ENCODE measurements at regions not wholly inside any gene's neighbourhood (a gene's known extent, or its start where the extent isn't known, plus 50 kb on each side); places are given as distances from the start of the nearest gene placed in this dataset.

DNA sequence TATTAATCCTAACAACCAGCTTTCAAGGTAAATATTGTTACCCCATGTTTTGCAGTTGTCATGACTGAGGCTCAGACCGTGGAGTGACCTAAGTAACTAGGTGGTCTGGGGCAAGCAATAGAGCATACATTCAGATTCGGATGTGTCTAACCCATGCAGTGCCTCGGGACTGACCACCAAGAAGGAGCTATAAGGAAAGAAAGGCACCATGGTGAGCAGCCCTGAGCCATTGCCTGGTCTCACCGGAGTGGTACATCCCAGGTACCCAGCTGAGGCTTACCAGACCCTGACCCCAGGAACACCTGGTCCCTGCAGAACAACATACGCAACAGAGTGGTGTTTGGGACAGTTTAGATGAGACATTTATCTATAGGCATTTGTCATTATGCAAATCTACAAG, 175.5 kb upstream of the ZMIZ1 start:
- H3K4me3 ChIP-seq (ENCODE audit: low read depth, low read length) = no peak overlapping the region
- TF ChIP-seq, protein P1, sequence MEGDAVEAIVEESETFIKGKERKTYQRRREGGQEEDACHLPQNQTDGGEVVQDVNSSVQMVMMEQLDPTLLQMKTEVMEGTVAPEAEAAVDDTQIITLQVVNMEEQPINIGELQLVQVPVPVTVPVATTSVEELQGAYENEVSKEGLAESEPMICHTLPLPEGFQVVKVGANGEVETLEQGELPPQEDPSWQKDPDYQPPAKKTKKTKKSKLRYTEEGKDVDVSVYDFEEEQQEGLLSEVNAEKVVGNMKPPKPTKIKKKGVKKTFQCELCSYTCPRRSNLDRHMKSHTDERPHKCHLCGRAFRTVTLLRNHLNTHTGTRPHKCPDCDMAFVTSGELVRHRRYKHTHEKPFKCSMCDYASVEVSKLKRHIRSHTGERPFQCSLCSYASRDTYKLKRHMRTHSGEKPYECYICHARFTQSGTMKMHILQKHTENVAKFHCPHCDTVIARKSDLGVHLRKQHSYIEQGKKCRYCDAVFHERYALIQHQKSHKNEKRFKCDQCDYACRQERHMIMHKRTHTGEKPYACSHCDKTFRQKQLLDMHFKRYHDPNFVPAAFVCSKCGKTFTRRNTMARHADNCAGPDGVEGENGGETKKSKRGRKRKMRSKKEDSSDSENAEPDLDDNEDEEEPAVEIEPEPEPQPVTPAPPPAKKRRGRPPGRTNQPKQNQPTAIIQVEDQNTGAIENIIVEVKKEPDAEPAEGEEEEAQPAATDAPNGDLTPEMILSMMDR (IDR thresholded peaks at IDR 0.05; ENCODE audit: low read depth, low read length, missing control alignments) = no peak
- no peak for DNase-seq (ENCODE audit: low read depth)
- in situ Hi-C loops (cut with HindIII; ENCODE audit: low sequenced_read_pairs) = no loop called here

DNA sequence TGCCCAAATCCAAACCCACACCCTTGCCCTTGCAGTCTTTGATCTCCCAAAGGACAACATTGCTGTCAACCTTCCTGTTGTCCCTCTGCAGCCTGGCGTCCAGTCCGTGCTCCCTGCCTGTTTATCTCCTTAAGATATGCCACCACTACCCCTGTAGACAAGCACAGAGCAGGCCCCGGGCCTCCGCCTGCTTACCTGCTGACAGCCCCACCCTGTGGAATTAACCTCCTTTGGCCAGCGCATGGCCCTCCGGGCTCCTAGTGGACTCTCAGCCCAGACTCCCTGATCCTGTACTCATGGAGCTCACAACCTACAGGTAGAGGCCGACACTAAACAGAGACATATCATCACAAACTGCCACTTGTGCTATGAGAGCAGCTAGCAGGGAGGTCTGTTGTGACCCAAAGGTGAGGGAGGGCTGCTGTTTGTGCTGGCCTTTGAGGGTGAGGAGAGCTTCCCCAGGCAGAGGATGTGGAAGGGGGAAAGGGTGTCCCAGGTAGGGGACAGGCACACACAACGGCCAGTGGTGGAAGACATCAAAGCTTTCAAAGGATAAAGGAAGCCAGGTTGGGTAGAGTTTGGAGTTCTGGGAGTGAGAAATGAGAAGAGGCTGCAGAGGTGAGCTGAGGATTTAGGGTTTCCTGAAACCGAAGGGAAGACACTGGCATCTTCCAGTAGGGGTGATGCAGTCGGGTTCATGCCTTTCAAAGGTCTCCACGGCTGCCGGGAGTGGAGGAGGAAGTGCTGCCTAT, 174.5 kb upstream of the ZMIZ1 start:
- in situ Hi-C loops (cut with HindIII; ENCODE audit: low sequenced_read_pairs) = no loop called here
- H3K4me3 ChIP-seq (ENCODE audit: low read depth, low read length) = no peak overlapping the region
- no peak for DNase-seq (ENCODE audit: low read depth)
- TF ChIP-seq, protein P1 (IDR thresholded peaks at IDR 0.05; ENCODE audit: low read depth, low read length, missing control alignments) = no peak

DNA sequence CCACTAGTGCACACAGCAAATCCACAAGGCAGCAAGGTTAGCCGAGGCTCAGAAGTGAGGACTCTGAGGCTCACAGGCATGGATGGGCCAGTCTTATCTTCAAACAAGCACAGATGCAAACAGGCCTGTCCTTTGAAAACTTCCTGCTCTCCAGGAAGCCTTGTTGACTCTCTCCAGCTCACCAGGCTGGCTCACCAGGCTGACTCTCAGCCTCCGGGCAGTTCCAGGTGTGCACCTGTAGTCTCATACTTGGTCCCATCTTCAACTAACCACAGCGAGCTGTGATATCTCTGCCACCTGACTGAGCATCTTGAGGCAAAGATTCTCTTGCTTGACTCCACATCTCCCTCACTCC, 173.9 kb upstream of the ZMIZ1 start:
- in situ Hi-C loops (cut with HindIII; ENCODE audit: low sequenced_read_pairs) = no loop called here
- TF ChIP-seq, protein P1 (IDR thresholded peaks at IDR 0.05; ENCODE audit: low read depth, low read length, missing control alignments) = no peak
- no peak overlapping the region for H3K4me3 ChIP-seq (ENCODE audit: low read depth, low read length)
- no peak for DNase-seq (ENCODE audit: low read depth)

DNA sequence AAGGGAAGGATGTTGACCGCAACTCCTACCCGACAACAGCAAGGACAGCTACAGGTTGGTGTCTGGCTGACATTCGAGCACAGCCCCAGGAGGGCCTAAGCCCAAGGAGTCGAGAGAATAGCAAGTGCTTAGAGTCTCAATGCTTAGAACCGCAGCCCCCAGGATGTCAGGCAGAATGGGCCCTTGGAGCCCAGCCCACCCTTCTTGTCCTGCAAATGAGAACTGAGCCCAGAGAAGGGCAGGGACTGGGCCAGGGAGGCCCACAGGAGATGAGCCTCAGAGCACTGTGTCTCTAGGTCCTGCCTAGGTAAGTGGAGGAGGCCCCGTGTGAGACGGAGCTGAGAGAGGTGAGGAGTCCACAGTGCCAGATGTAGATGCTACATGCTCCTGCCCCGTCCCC, 173.3 kb upstream of the ZMIZ1 start:
- DNase-seq (ENCODE audit: low read depth) = no peak
- in situ Hi-C loops (cut with HindIII; ENCODE audit: low sequenced_read_pairs) = no loop called here
- no peak overlapping the region for H3K4me3 ChIP-seq (ENCODE audit: low read depth, low read length)
- TF ChIP-seq, protein P1 (IDR thresholded peaks at IDR 0.05; ENCODE audit: low read depth, low read length, missing control alignments) = no peak

DNA sequence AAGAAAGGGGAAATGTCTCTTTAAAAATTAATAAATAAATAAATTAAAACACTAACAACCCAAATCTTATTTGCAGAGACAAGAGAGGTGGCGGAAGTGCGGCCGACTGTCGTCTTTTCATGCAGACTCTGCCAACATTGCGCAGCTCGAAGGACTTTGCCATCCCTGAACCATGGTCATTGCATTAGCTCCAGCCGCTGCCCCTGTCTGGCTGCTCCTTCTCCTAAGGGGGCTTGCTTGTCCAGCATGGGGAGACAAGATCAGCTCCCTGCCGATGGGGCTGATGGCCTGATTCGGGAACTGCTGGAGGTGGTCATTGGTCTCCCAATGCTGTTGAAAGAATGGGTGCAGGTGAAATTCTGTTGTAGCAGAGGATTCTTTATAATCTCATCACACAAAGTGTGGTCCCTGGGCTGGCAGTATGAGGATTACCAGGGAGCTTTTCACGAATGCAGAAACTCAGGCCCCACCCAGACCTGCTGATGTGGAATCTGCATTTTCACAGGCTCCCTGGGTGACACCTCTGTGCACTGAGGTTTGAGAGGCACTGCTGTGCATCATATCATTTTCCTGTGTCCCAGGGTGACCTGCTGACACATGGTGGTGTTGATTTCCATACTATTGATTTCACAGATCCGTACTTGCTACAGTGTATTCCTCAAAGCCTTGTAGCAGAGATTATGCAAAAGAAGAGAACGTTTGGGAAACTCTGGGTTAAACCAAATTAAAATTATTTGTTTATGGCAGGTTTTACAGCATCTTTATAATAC, 172.4 kb upstream of the ZMIZ1 start:
- in situ Hi-C loops (cut with HindIII; ENCODE audit: low sequenced_read_pairs) = no loop called here
- no peak for DNase-seq (ENCODE audit: low read depth)
- TF ChIP-seq, protein P1 (IDR thresholded peaks at IDR 0.05; ENCODE audit: low read depth, low read length, missing control alignments) = no peak
- no peak overlapping the region for H3K4me3 ChIP-seq (ENCODE audit: low read depth, low read length)

DNA sequence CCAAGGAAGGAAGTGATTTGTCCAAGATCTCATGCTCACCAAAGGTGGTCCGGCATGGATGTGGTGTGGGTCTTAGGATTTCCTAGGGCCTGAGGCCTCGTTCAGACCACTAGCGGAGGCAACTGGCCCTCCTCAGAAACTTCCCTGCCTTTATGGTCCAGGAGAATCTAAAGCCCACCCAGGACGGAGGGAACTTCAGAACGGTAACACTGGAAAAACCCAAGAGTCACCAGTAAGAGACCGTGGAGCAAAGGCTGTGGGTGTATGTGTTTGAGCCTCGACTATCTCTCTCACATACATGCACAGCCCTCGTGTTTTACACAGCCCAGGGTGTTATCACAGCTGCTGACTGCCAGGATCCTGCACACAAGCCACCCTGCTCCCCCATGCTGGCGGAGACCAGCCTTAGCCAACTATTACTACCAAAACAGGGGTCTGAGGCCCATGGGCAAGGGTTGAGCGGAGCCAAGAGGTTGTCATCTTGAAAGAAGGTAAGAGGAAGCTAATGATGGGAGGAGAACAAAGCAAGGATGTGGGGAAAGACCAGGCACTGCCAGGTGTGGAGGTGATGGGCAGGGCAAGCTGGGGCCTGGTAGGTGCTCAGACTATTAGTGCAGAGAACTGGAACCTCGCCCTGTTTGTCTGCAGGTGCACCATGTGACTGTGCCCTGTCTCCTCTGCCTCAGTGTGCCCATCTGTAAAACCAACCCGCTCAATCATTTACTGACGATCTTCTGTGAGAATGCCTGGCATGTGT, 170.2 kb upstream of the ZMIZ1 start:
- in situ Hi-C loops (cut with HindIII; ENCODE audit: low sequenced_read_pairs) = no loop called here
- H3K4me3 ChIP-seq (ENCODE audit: low read depth, low read length) = no peak overlapping the region
- DNase-seq (ENCODE audit: low read depth) = no peak
- TF ChIP-seq, protein P1 (IDR thresholded peaks at IDR 0.05; ENCODE audit: low read depth, low read length, missing control alignments) = no peak
